Ammon's horn (tissue), 1 donor: ENCODE measurements at regions not wholly inside any gene's neighbourhood (a gene's known extent, or its start where the extent isn't known, plus 50 kb on each side); places are given as distances from the start of the nearest gene placed in this dataset.
A peak's percentile ranks its signal among the peaks of the same experiment; 100 is the strongest.
"Not testable (repeated sequence)": the region's sequence is repeated elsewhere in the genome, so short reads cannot be mapped to it uniquely, and the experiment has no call there.

Experiments
- DNase-seq: peaks from one replicate; pipeline ENCODE4 v3.0.0-alpha.2; 2016; ENCODE audit warnings: low spot score

- no peak for DNase-seq
Measured at GRCh38 chr2:7146151-7146550, 228.9 kb downstream of the RNF144A start.

- DNase-seq = no peak
Measured at GRCh38 chr2:7154656-7155055, 237.4 kb downstream of the RNF144A start.

GRCh38 chr2:7161501-7161900 lies 244.3 kb downstream of the RNF144A start:
- DNase-seq = no peak

GRCh38 chr2:7165736-7166135 lies 248.5 kb downstream of the RNF144A start:
- no peak for DNase-seq

GRCh38 chr2:7167801-7168411 lies 250.7 kb downstream of the RNF144A start:
- DNase-seq = no peak

- peak; percentile 7 for DNase-seq
Measured at GRCh38 chr2:7169593-7169992, 252.4 kb downstream of the RNF144A start.

- DNase-seq = not testable (repeated sequence)
Measured at GRCh38 chr2:7178996-7179395, 261.8 kb downstream of the RNF144A start.

- no peak for DNase-seq
Measured at GRCh38 chr2:7180638-7181370, 263.6 kb downstream of the RNF144A start.

- no peak for DNase-seq
Measured at GRCh38 chr2:7182525-7182924, 265.3 kb downstream of the RNF144A start.

GRCh38 chr2:7189106-7189505 lies 271.9 kb downstream of the RNF144A start:
- DNase-seq = no peak

- no peak for DNase-seq
Measured at GRCh38 chr2:7190587-7191324, 273.5 kb downstream of the RNF144A start.

GRCh38 chr2:7191932-7192331 lies 274.7 kb downstream of the RNF144A start:
- DNase-seq = no peak

GRCh38 chr2:7193457-7193856 lies 276.2 kb downstream of the RNF144A start:
- DNase-seq = no peak

GRCh38 chr2:7194950-7195349 lies 277.7 kb downstream of the RNF144A start:
- DNase-seq = no peak

GRCh38 chr2:7196883-7197282 lies 279.7 kb downstream of the RNF144A start:
- no peak for DNase-seq

GRCh38 chr2:7201851-7202250 lies 284.6 kb downstream of the RNF144A start:
- no peak for DNase-seq

- DNase-seq = peak; percentile 84
Measured at GRCh38 chr2:7203056-7203467, 285.9 kb downstream of the RNF144A start.

GRCh38 chr2:7205151-7205830 lies 288.1 kb downstream of the RNF144A start:
- DNase-seq = no peak

GRCh38 chr2:7206111-7206810 lies 289.0 kb downstream of the RNF144A start:
- DNase-seq = no peak

- no peak for DNase-seq
Measured at GRCh38 chr2:7207631-7208030, 290.4 kb downstream of the RNF144A start.

GRCh38 chr2:7209757-7210555 lies 292.7 kb downstream of the RNF144A start:
- no peak for DNase-seq
